Fibroblast of lung (primary cell): ENCODE measurements at regions not wholly inside any gene's neighbourhood (a gene's known extent, or its start where the extent isn't known, plus 50 kb on each side); places are given as distances from the start of the nearest gene placed in this dataset.

Source experiments
- DNase-seq, 2 donors: peaks; one replicate each; pipeline versions ENCODE4 v3.0.0 to v3.0.0-alpha.2; 2010; ENCODE audit warnings: low read depth in 2 of 2
- H2AFZ ChIP-seq: 2 replicates; pipeline ENCODE4 v1.5.1; 2012; ENCODE audit warnings: low read length, control low read depth, inconsistent platforms
- H3K27ac ChIP-seq: 2 replicates; pipeline ENCODE4 v1.5.1; 2011; ENCODE audit warnings: low read length, control low read depth; ENCODE audit not compliant: insufficient read depth
- H3K27me3 ChIP-seq: 2 replicates; pipeline ENCODE4 v1.5.1; 2011; ENCODE audit warnings: mild to moderate bottlenecking, low read length; ENCODE audit not compliant: control insufficient read depth, insufficient read depth
- H3K36me3 ChIP-seq: 2 replicates; pipeline ENCODE4 v1.5.1; 2011; ENCODE audit warnings: low read length; ENCODE audit not compliant: control insufficient read depth, insufficient read depth
- H3K4me1 ChIP-seq: 2 replicates; pipeline ENCODE4 v1.5.1; 2011; ENCODE audit warnings: low read length; ENCODE audit not compliant: control insufficient read depth, insufficient read depth; ENCODE audit errors: extremely low read depth
- H3K4me2 ChIP-seq: 2 replicates; pipeline ENCODE4 v1.5.1; 2011; ENCODE audit warnings: low read length, control low read depth; ENCODE audit not compliant: insufficient read depth; ENCODE audit errors: extremely low read depth
- H3K4me3 ChIP-seq, 4 experiments: fragments of 200-600 bp in 1 of 4; sonication (generic) in 1 of 4; replicated peaks in 1 of 4; 2 replicates each; pipeline ENCODE4 v1.5.1; 2011 to 2016; ENCODE audit warnings: low read length in 4 of 4, low read depth in 3 of 4, mild to moderate bottlenecking in 3 of 4, control low read depth in 2 of 4, inconsistent platforms in 1 of 4, mixed read lengths in 1 of 4; ENCODE audit not compliant: insufficient read depth in 1 of 4; ENCODE audit errors: control extremely low read depth in 1 of 4
- H3K79me2 ChIP-seq: 2 replicates; pipeline ENCODE4 v1.5.1; 2012; ENCODE audit warnings: mild to moderate bottlenecking, low read length, inconsistent platforms; ENCODE audit not compliant: control insufficient read depth, insufficient read depth
- H3K9ac ChIP-seq: 2 replicates; pipeline ENCODE4 v1.5.1; 2011; ENCODE audit warnings: mild to moderate bottlenecking, low read length, control low read depth; ENCODE audit not compliant: insufficient read depth
- H3K9me3 ChIP-seq: 2 replicates; pipeline ENCODE4 v1.5.1; 2012; ENCODE audit warnings: low read depth, low read length; ENCODE audit not compliant: control insufficient read depth, insufficient read depth
- H4K20me1 ChIP-seq: 2 replicates; pipeline ENCODE4 v1.5.1; 2011; ENCODE audit warnings: low read length; ENCODE audit not compliant: control insufficient read depth, insufficient read depth; ENCODE audit errors: extremely low read depth
- CTCF ChIP-seq, 2 donors: IDR thresholded peaks in 1 of 2; conservative IDR thresholded peaks in 1 of 2; 1 replicate in 1 of 2; 2 replicates in 1 of 2; pipeline ENCODE4 v1.5.1; 2011 to 2012; ENCODE audit warnings: low read length in 2 of 2, control low read depth in 1 of 2, inconsistent platforms in 1 of 2, low read depth in 1 of 2, mild to moderate bottlenecking in 1 of 2
- EZH2 ChIP-seq: IDR thresholded peaks from 2 replicates; pipeline ENCODE4 v1.5.1; 2012; ENCODE audit warnings: low read length, control low read depth, mild to moderate bottlenecking; ENCODE audit errors: missing control alignments

GRCh38 chr2:150594299-150594698, 106.8 kb upstream of the RND3 start:
- H3K36me3 ChIP-seq = no peaks in the 10 kb centered on the region
- no peaks in the 10 kb centered on the region for H3K27me3 ChIP-seq
- no peak overlapping the region for H2AFZ ChIP-seq
- H3K4me3 ChIP-seq = no peak overlapping the region
- no peak for DNase-seq
- no peaks in the 10 kb centered on the region for H4K20me1 ChIP-seq
- H3K4me1 ChIP-seq = peaks cover 19% of the 10 kb centered on the region
- H3K27ac ChIP-seq = no peak overlapping the region
- no peak overlapping the region for H3K9ac ChIP-seq
- TF ChIP-seq EZH2 = no peak
- H3K9me3 ChIP-seq = no peaks in the 10 kb centered on the region
- no peaks in the 10 kb centered on the region for H3K79me2 ChIP-seq
- H3K4me2 ChIP-seq = no peak overlapping the region

- no peak overlapping the region for H3K4me2 ChIP-seq
- H3K4me3 ChIP-seq = no peak overlapping the region
- no peaks in the 10 kb centered on the region for H3K27me3 ChIP-seq
- H2AFZ ChIP-seq = no peak overlapping the region
- no peaks in the 10 kb centered on the region for H3K9me3 ChIP-seq
- peaks cover 18% of the 10 kb centered on the region for H3K4me1 ChIP-seq
- DNase-seq = peak; percentile 57 to 65
- peak overlapping the region; percentile 26 for H3K27ac ChIP-seq
- H4K20me1 ChIP-seq = no peaks in the 10 kb centered on the region
- TF ChIP-seq EZH2 = no peak
- no peak for TF ChIP-seq CTCF (conservative IDR thresholded peaks at IDR 0.05 in 1 of 2, IDR thresholded peaks at IDR 0.05 in 1 of 2; ENCODE audit: low read depth in 1 of 2, low read length in 2 of 2)
- no peaks in the 10 kb centered on the region for H3K36me3 ChIP-seq
- no peaks in the 10 kb centered on the region for H3K79me2 ChIP-seq
- no peak overlapping the region for H3K9ac ChIP-seq
Measured at GRCh38 chr2:150591496-150592285, 104.2 kb upstream of the RND3 start.

GRCh38 chr2:150589681-150590080, 102.2 kb upstream of the RND3 start:
- no peak for DNase-seq
- Histone ChIP-seq H3K9ac (no peak overlapping the region), H3K4me1 (peaks cover 17% of the 10 kb centered on the region), H4K20me1 (no peaks in the 10 kb centered on the region), H3K36me3 (no peaks in the 10 kb centered on the region), H2AFZ (no peak overlapping the region), H3K79me2 (no peaks in the 10 kb centered on the region), H3K9me3 (no peaks in the 10 kb centered on the region), H3K4me2 (no peak overlapping the region), H3K4me3 (no peak overlapping the region), H3K27me3 (no peaks in the 10 kb centered on the region), H3K27ac (no peak overlapping the region)
- TF ChIP-seq CTCF (conservative IDR thresholded peaks at IDR 0.05 in 1 of 2, IDR thresholded peaks at IDR 0.05 in 1 of 2; ENCODE audit: low read depth in 1 of 2, low read length in 2 of 2) (no peak), EZH2 (no peak)
